HG03196 (cell line): ENCODE measurements at regions not wholly inside any gene's neighbourhood (a gene's known extent, or its start where the extent isn't known, plus 50 kb on each side); places are given as distances from the start of the nearest gene placed in this dataset.

Source experiments
- ATAC-seq: cut with Tn5 transposase; IDR thresholded peaks from one replicate; pipeline ENCODE4 v1.9.1; 2021; ENCODE audit not compliant: unreplicated experiment

GRCh38 chr12:107318806-107319532, 225.6 kb upstream of the CRY1 start:
- ATAC-seq: no peak

- ATAC-seq: no peak
Observed at GRCh38 chr12:107319533-107320032, 226.2 kb upstream of the CRY1 start.

- no peak for ATAC-seq
Observed at GRCh38 chr12:107320033-107320928, 226.9 kb upstream of the CRY1 start.

- ATAC-seq: no peak
Observed at GRCh38 chr12:107320929-107321631, 227.7 kb upstream of the CRY1 start.

- ATAC-seq: no peak
Observed at GRCh38 chr12:107322063-107322462, 228.7 kb upstream of the CRY1 start.

- ATAC-seq: no peak
Observed at GRCh38 chr12:107325075-107325608, 231.8 kb upstream of the CRY1 start.

- no peak for ATAC-seq
Observed at GRCh38 chr12:107326237-107326636, 232.9 kb upstream of the CRY1 start.

GRCh38 chr12:107327651-107328182, 234.4 kb upstream of the CRY1 start:
- no peak for ATAC-seq

GRCh38 chr12:107328442-107329133, 235.2 kb upstream of the CRY1 start:
- ATAC-seq: no peak

- no peak for ATAC-seq
Observed at GRCh38 chr12:107329569-107330324, 236.4 kb upstream of the CRY1 start.

GRCh38 chr12:107330831-107331431, 237.6 kb upstream of the CRY1 start:
- no peak for ATAC-seq

- no peak for ATAC-seq
Observed at GRCh38 chr12:107331471-107331870, 238.1 kb upstream of the CRY1 start.

- ATAC-seq: no peak
Observed at GRCh38 chr12:107331912-107332311, 238.6 kb upstream of the CRY1 start.

- ATAC-seq: no peak
Observed at GRCh38 chr12:107332743-107333142, 239.4 kb upstream of the CRY1 start.

GRCh38 chr12:107335802-107336570, 242.6 kb upstream of the CRY1 start:
- no peak for ATAC-seq

GRCh38 chr12:107336695-107337094, 243.3 kb upstream of the CRY1 start:
- ATAC-seq: no peak

- ATAC-seq: no peak
Observed at GRCh38 chr12:107337346-107338095, 244.2 kb upstream of the CRY1 start.

- ATAC-seq: no peak
Observed at GRCh38 chr12:107339487-107339886, 246.1 kb upstream of the CRY1 start.
